B cell (primary cell): ENCODE measurements at regions not wholly inside any gene's neighbourhood (a gene's known extent, or its start where the extent isn't known, plus 50 kb on each side); places are given as distances from the start of the nearest gene placed in this dataset.

Experiments used
- ATAC-seq: fragments of 200-7000 bp; cut with Tn5 transposase; one replicate; pipeline ENCODE4 v1.10.0; 2021; ENCODE audit warnings: low read depth, mild to moderate bottlenecking, moderate number of reproducible peaks, moderate library complexity
- CTCF ChIA-PET: fragments of 350-600 bp; sonication (Branson Sonifier 250); formaldehyde crosslinking; loops from one replicate; lab custom pipeline; 2021; ENCODE audit warnings: antibody characterized with exemption, inconsistent platforms; lab: Charles Lee
- POLR2A ChIA-PET: fragments of 350-600 bp; sonication (Branson Sonifier 250); formaldehyde crosslinking; loops from one replicate; lab custom pipeline; 2021; ENCODE audit warnings: antibody characterized with exemption; lab: Charles Lee
- DNase-seq: peaks from one replicate; pipeline ENCODE4 v3.0.0; 2013
- H2AFZ ChIP-seq: 2 replicates; pipeline ENCODE4 v1.6.1; 2012; ENCODE audit warnings: mild to moderate bottlenecking, low read depth, low read length; ENCODE audit not compliant: insufficient read depth, poor library complexity, severe bottlenecking
- H3K27ac ChIP-seq, 2 donors: 1 replicate in 1 of 2; 2 replicates in 1 of 2; pipeline ENCODE4 v1.5.1; 2012 to 2013; ENCODE audit warnings: low read length in 2 of 2, mild to moderate bottlenecking in 2 of 2, moderate library complexity in 1 of 2
- H3K27me3 ChIP-seq, 4 experiments: fragments of 200-600 bp in 1 of 4; sonication (generic) in 1 of 4; replicated peaks in 1 of 4; 1 replicate in 2 of 4; 2 replicates in 2 of 4; pipeline versions ENCODE4 v1.6.1 to v1.7.0; 2013 to 2016; ENCODE audit warnings: low read length in 3 of 4, mild to moderate bottlenecking in 2 of 4, mixed read lengths in 1 of 4, moderate library complexity in 1 of 4; ENCODE audit not compliant: insufficient read depth in 4 of 4, control insufficient read depth in 3 of 4; ENCODE audit errors: control extremely low read depth in 1 of 4
- H3K36me3 ChIP-seq, 2 experiments: replicated peaks in 1 of 2; 1 replicate in 1 of 2; 2 replicates in 1 of 2; pipeline versions ENCODE4 v1.6.1 to v1.7.1; 2013; ENCODE audit warnings: low read length in 1 of 2; ENCODE audit not compliant: insufficient read depth in 2 of 2, control insufficient read depth in 1 of 2; ENCODE audit errors: control extremely low read depth in 1 of 2, extremely low read depth in 1 of 2
- H3K4me1 ChIP-seq, 2 donors: fragments of 200-600 bp in 1 of 2; sonication (generic) in 1 of 2; 1 replicate in 1 of 2; 2 replicates in 1 of 2; pipeline versions ENCODE4 v1.5.1 to v1.6.1; 2013 to 2017; ENCODE audit warnings: low read length in 2 of 2; ENCODE audit not compliant: control insufficient read depth in 2 of 2, insufficient read depth in 2 of 2
- H3K4me2 ChIP-seq: replicated peaks from 2 replicates; pipeline ENCODE3; 2012; ENCODE audit warnings: mild to moderate bottlenecking, low read depth, low read length; ENCODE audit not compliant: poor library complexity, severe bottlenecking
- H3K4me3 ChIP-seq, 5 experiments: fragments of 200-600 bp in 1 of 5; sonication (generic) in 1 of 5; 1 replicate in 3 of 5; 2 replicates in 2 of 5; pipeline versions ENCODE4 v1.5.1 to v1.7.0; 2011 to 2016; ENCODE audit warnings: low read length in 4 of 5, mild to moderate bottlenecking in 4 of 5, low read depth in 2 of 5, control low read depth in 1 of 5, moderate library complexity in 1 of 5; ENCODE audit not compliant: insufficient read depth in 1 of 5; ENCODE audit errors: control extremely low read depth in 1 of 5, extremely low read depth in 1 of 5
- H3K79me2 ChIP-seq: fragments of 200-600 bp; sonication (generic); one replicate; pipeline ENCODE4 v1.6.0; 2016; ENCODE audit warnings: low read length; ENCODE audit not compliant: control insufficient read depth, insufficient read depth
- H3K9ac ChIP-seq: fragments of 200-600 bp; sonication (generic); 2 replicates; pipeline ENCODE4 v1.6.1; 2017; ENCODE audit warnings: mild to moderate bottlenecking, low read length, moderate library complexity
- H3K9me3 ChIP-seq, 3 donors: one replicate each; pipeline versions ENCODE4 v1.6.1 to v1.7.1; 2013; ENCODE audit warnings: low read length in 2 of 3; ENCODE audit not compliant: control insufficient read depth in 2 of 3, insufficient read depth in 1 of 3; ENCODE audit errors: control extremely low read depth in 1 of 3
- H4K20me1 ChIP-seq: 2 replicates; pipeline ENCODE4 v1.6.0; 2012; ENCODE audit warnings: mild to moderate bottlenecking, low read length; ENCODE audit not compliant: insufficient read depth, control insufficient read depth, poor library complexity, severe bottlenecking
- H3K27ac Mint-ChIP-seq: one replicate; pipeline ENCODE4 v1.8.0; 2021; ENCODE audit warnings: mixed read lengths
- H3K27me3 Mint-ChIP-seq: one replicate; pipeline ENCODE4 v1.8.0; 2021; ENCODE audit warnings: mixed read lengths
- H3K4me1 Mint-ChIP-seq: one replicate; pipeline ENCODE4 v1.8.0; 2021; ENCODE audit warnings: mixed read lengths
- H3K4me3 Mint-ChIP-seq: one replicate; pipeline ENCODE4 v1.8.0; 2021; ENCODE audit warnings: mixed read lengths
- H3K9me3 Mint-ChIP-seq: one replicate; pipeline ENCODE4 v1.8.0; 2022; ENCODE audit warnings: mixed read lengths; ENCODE audit not compliant: insufficient read depth
- EZH2 ChIP-seq: IDR thresholded peaks from 2 replicates; pipeline ENCODE4 v1.6.1; 2012; ENCODE audit warnings: borderline replicate concordance, low read depth, mild to moderate bottlenecking, moderate library complexity, low read length; ENCODE audit not compliant: insufficient read depth, poor library complexity, severe bottlenecking
- WGBS: methylation state at CpG from one replicate; pipeline ENCODE4 v1.1.5; 2013; ENCODE audit warnings: missing lambda C conversion rate; ENCODE audit not compliant: insufficient coverage; 5-methylcytosine and 5-hydroxymethylcytosine counted together
- intact Hi-C: fragments of 100-400 bp; cut with micrococcal nuclease; formaldehyde crosslinking; loops from one replicate; pipeline ENCODE4 v1.10.0; 2022
- TF ChIP-seq, protein P1 (sequence below): fragments of 200-600 bp; IDR thresholded peaks from one replicate; pipeline ENCODE4 v1.8.0; 2022; ENCODE audit warnings: antibody characterized with exemption, mild to moderate bottlenecking

DNA sequence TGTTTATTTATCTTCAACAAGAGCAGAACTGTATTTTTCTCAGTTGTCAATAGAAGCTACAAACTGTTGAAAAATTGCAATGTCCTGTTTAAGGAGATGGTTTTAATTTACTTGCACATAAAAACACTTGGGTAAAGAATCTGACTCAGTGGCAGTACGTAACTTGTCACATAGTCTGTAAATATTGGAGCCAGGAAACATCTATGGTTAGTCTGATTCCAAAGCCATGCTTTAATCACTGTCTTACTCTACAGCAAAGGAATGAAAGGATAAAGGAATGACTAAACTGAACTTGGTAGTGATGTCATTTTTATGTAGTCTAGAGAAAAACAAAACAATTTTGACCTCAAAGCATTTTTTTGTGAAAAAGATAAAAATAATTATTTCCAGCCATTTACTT lies 537.2 kb downstream of the STIM2 start:
- no peak overlapping the region for H3K4me3 ChIP-seq
- H3K27ac ChIP-seq = no peak overlapping the region
- H3K4me3 Mint-ChIP-seq = no peak overlapping the region
- POLR2A ChIA-PET = no interaction called here
- H4K20me1 ChIP-seq = no peaks in the 10 kb centered on the region
- DNase-seq = no peak
- no peaks in the 10 kb centered on the region for H3K27me3 ChIP-seq
- no peak overlapping the region for H3K4me2 ChIP-seq
- no peak overlapping the region for H3K9ac ChIP-seq
- H3K36me3 ChIP-seq = no peaks in the 10 kb centered on the region
- H3K27ac Mint-ChIP-seq = no peak overlapping the region
- CTCF ChIA-PET = interaction anchor here (1.2 kb wide), 1 partner anchor 10 kb away, joined by 3 read pairs; no protein-coding TSS in a partner anchor
- ATAC-seq = no peak
- TF ChIP-seq EZH2 = no peak
- TF ChIP-seq, protein P1, sequence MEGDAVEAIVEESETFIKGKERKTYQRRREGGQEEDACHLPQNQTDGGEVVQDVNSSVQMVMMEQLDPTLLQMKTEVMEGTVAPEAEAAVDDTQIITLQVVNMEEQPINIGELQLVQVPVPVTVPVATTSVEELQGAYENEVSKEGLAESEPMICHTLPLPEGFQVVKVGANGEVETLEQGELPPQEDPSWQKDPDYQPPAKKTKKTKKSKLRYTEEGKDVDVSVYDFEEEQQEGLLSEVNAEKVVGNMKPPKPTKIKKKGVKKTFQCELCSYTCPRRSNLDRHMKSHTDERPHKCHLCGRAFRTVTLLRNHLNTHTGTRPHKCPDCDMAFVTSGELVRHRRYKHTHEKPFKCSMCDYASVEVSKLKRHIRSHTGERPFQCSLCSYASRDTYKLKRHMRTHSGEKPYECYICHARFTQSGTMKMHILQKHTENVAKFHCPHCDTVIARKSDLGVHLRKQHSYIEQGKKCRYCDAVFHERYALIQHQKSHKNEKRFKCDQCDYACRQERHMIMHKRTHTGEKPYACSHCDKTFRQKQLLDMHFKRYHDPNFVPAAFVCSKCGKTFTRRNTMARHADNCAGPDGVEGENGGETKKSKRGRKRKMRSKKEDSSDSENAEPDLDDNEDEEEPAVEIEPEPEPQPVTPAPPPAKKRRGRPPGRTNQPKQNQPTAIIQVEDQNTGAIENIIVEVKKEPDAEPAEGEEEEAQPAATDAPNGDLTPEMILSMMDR = no peak
- no peak overlapping the region for H2AFZ ChIP-seq
- no peaks in the 10 kb centered on the region for H3K79me2 ChIP-seq
- WGBS = no CpG with 5 or more reads among the region's 1 CpG
- H3K4me1 ChIP-seq = no peaks in the 10 kb centered on the region
- no peaks in the 10 kb centered on the region for H3K4me1 Mint-ChIP-seq
- peaks cover 7% of the 10 kb centered on the region for H3K9me3 Mint-ChIP-seq
- intact Hi-C loops = no loop called here
- peaks cover 0 to 1% (median 0%) of the 10 kb centered on the region in 3 donors for H3K9me3 ChIP-seq
- H3K27me3 Mint-ChIP-seq = no peaks in the 10 kb centered on the region

DNA sequence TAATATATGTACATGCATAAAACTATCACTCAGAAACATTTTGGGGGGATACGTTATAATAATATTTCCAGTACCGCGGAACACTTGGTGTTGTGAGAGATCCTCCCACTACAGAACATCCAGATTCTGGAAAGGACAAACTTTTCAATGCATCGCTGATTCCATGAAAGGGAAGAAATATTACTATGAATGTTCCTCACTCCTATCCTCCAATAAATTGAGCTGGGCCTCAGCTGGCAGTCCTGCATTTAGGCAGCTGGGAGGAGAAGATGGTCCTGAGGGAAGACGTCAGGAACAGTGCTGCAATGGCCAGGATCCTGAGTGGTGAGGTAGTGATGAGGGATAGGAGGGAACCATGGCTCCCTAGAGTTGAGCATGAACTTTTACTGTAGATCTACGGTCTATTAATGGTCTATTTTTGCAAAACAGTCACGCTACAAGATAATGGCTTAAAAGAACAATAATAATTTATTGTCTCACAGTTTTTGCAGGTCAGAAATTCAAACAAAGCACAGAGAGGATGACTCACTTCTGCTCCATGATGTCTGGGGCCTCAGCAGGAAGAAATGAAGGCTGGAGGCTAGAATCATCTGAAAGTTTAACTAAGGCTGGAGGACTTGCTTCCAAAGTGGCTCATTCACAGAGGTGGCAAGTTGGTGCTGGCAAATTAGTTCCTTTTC lies 538.1 kb downstream of the STIM2 start:
- TF ChIP-seq, protein P1 = no peak
- no peak for TF ChIP-seq EZH2
- Histone ChIP-seq H3K9ac (no peak overlapping the region), H3K36me3 (no peaks in the 10 kb centered on the region), H3K79me2 (no peaks in the 10 kb centered on the region), H3K27ac (no peak overlapping the region), H3K27me3 (no peaks in the 10 kb centered on the region), H4K20me1 (no peaks in the 10 kb centered on the region), H3K4me3 (no peak overlapping the region), H3K9me3 (peaks cover 0 to 1% (median 0%) of the 10 kb centered on the region in 3 donors), H3K4me1 (no peaks in the 10 kb centered on the region), H3K4me2 (no peak overlapping the region), H2AFZ (no peak overlapping the region)
- Mint-ChIP-seq H3K4me3 (no peak overlapping the region), H3K27ac (no peak overlapping the region), H3K4me1 (no peaks in the 10 kb centered on the region), H3K27me3 (no peaks in the 10 kb centered on the region), H3K9me3 (peaks cover 7% of the 10 kb centered on the region)
- WGBS = 78% methylated on average over 1 of the region's 7 CpGs
- ChIA-PET POLR2A (no interaction called here), CTCF (no interaction called here)
- ATAC-seq = no peak
- no peak for DNase-seq
- intact Hi-C loops = no loop called here
